ENCODE measurements at regions not wholly inside any gene's neighbourhood (a gene's known extent, or its start where the extent isn't known, plus 50 kb on each side); places are given as distances from the start of the nearest gene placed in this dataset.

GRCh38 chr22:49380095-49380827 is 447.4 kb downstream of the BRD1 start:
- TF ChIP-seq POLR2AphosphoS5 (IDR thresholded peaks at IDR 0.05; ENCODE audit: borderline replicate concordance, low read depth, low read length) (no peak), EZH2 (IDR thresholded peaks at IDR 0.05) (no peak), FOXP2 (optimal IDR thresholded peaks at IDR 0.05; ENCODE audit: control extremely low read depth, extremely low read length, insufficient read depth) (no peak)
- no peak overlapping the region for H3K4me3 ChIP-seq
- DNase-seq (ENCODE audit: low read depth, low spot score), result no peak
- no peak overlapping the region for H3K27ac ChIP-seq
- no peak overlapping the region for H3K9ac ChIP-seq (ENCODE audit: insufficient read length)
- H3K36me3 ChIP-seq (ENCODE audit: insufficient read depth, low read length), result no peaks in the 10 kb centered on the region
- H3K9me3 ChIP-seq (ENCODE audit: low read depth, low read length), result no peaks in the 10 kb centered on the region

GRCh38 chr22:49377306-49377705 is 450.4 kb downstream of the BRD1 start:
- TF ChIP-seq POLR2AphosphoS5 (IDR thresholded peaks at IDR 0.05; ENCODE audit: borderline replicate concordance, low read depth, low read length), result no peak
- no peak for TF ChIP-seq EZH2 (IDR thresholded peaks at IDR 0.05)
- TF ChIP-seq FOXP2 (optimal IDR thresholded peaks at IDR 0.05; ENCODE audit: control extremely low read depth, extremely low read length, insufficient read depth), result no peak
- no peaks in the 10 kb centered on the region for H3K9me3 ChIP-seq (ENCODE audit: low read depth, low read length)
- no peak overlapping the region for H3K27ac ChIP-seq
- H3K4me3 ChIP-seq, result no peak overlapping the region
- no peak for DNase-seq (ENCODE audit: low read depth, low spot score)
- no peak overlapping the region for H3K9ac ChIP-seq (ENCODE audit: insufficient read length)
- H3K36me3 ChIP-seq (ENCODE audit: insufficient read depth, low read length), result no peaks in the 10 kb centered on the region

- H3K9ac ChIP-seq (ENCODE audit: insufficient read length), result no peak overlapping the region
- no peak overlapping the region for H3K4me3 ChIP-seq
- H3K36me3 ChIP-seq (ENCODE audit: insufficient read depth, low read length), result no peaks in the 10 kb centered on the region
- no peak for DNase-seq (ENCODE audit: low read depth, low spot score)
- no peak overlapping the region for H3K27ac ChIP-seq
- no peaks in the 10 kb centered on the region for H3K9me3 ChIP-seq (ENCODE audit: low read depth, low read length)
- TF ChIP-seq EZH2 (IDR thresholded peaks at IDR 0.05) (no peak), FOXP2 (optimal IDR thresholded peaks at IDR 0.05; ENCODE audit: control extremely low read depth, extremely low read length, insufficient read depth) (no peak), POLR2AphosphoS5 (IDR thresholded peaks at IDR 0.05; ENCODE audit: borderline replicate concordance, low read depth, low read length) (no peak)
Measured at GRCh38 chr22:49373801-49374226, 453.9 kb downstream of the BRD1 start.

GRCh38 chr22:49373289-49373666 is 454.4 kb downstream of the BRD1 start:
- Histone ChIP-seq H3K4me3 (no peak overlapping the region), H3K9me3 (ENCODE audit: low read depth, low read length) (no peaks in the 10 kb centered on the region), H3K27ac (no peak overlapping the region), H3K36me3 (ENCODE audit: insufficient read depth, low read length) (no peaks in the 10 kb centered on the region), H3K9ac (ENCODE audit: insufficient read length) (no peak overlapping the region)
- no peak for TF ChIP-seq FOXP2 (optimal IDR thresholded peaks at IDR 0.05; ENCODE audit: control extremely low read depth, extremely low read length, insufficient read depth)
- no peak for TF ChIP-seq POLR2AphosphoS5 (IDR thresholded peaks at IDR 0.05; ENCODE audit: borderline replicate concordance, low read depth, low read length)
- no peak for TF ChIP-seq EZH2 (IDR thresholded peaks at IDR 0.05)
- DNase-seq (ENCODE audit: low read depth, low spot score), result no peak

GRCh38 chr22:49372530-49373288 is 455.0 kb downstream of the BRD1 start:
- Histone ChIP-seq H3K9ac (ENCODE audit: insufficient read length) (no peak overlapping the region), H3K27ac (no peak overlapping the region), H3K4me3 (no peak overlapping the region), H3K36me3 (ENCODE audit: insufficient read depth, low read length) (no peaks in the 10 kb centered on the region), H3K9me3 (ENCODE audit: low read depth, low read length) (no peaks in the 10 kb centered on the region)
- no peak for DNase-seq (ENCODE audit: low read depth, low spot score)
- no peak for TF ChIP-seq FOXP2 (optimal IDR thresholded peaks at IDR 0.05; ENCODE audit: control extremely low read depth, extremely low read length, insufficient read depth)
- TF ChIP-seq EZH2 (IDR thresholded peaks at IDR 0.05), result no peak
- TF ChIP-seq POLR2AphosphoS5 (IDR thresholded peaks at IDR 0.05; ENCODE audit: borderline replicate concordance, low read depth, low read length), result no peak

- TF ChIP-seq POLR2AphosphoS5 (IDR thresholded peaks at IDR 0.05; ENCODE audit: borderline replicate concordance, low read depth, low read length) (no peak), EZH2 (IDR thresholded peaks at IDR 0.05) (no peak), FOXP2 (optimal IDR thresholded peaks at IDR 0.05; ENCODE audit: control extremely low read depth, extremely low read length, insufficient read depth) (no peak)
- DNase-seq (ENCODE audit: low read depth, low spot score), result no peak
- H3K9ac ChIP-seq (ENCODE audit: insufficient read length), result no peak overlapping the region
- no peaks in the 10 kb centered on the region for H3K36me3 ChIP-seq (ENCODE audit: insufficient read depth, low read length)
- no peak overlapping the region for H3K4me3 ChIP-seq
- no peaks in the 10 kb centered on the region for H3K9me3 ChIP-seq (ENCODE audit: low read depth, low read length)
- H3K27ac ChIP-seq, result no peak overlapping the region
Measured at GRCh38 chr22:49372111-49372529, 455.6 kb downstream of the BRD1 start.

GRCh38 chr22:49371325-49372110 is 456.2 kb downstream of the BRD1 start:
- no peak overlapping the region for H3K4me3 ChIP-seq
- TF ChIP-seq EZH2 (IDR thresholded peaks at IDR 0.05) (no peak), FOXP2 (optimal IDR thresholded peaks at IDR 0.05; ENCODE audit: control extremely low read depth, extremely low read length, insufficient read depth) (no peak), POLR2AphosphoS5 (IDR thresholded peaks at IDR 0.05; ENCODE audit: borderline replicate concordance, low read depth, low read length) (no peak)
- no peak overlapping the region for H3K27ac ChIP-seq
- no peak overlapping the region for H3K9ac ChIP-seq (ENCODE audit: insufficient read length)
- H3K9me3 ChIP-seq (ENCODE audit: low read depth, low read length), result no peaks in the 10 kb centered on the region
- no peak for DNase-seq (ENCODE audit: low read depth, low spot score)
- H3K36me3 ChIP-seq (ENCODE audit: insufficient read depth, low read length), result no peaks in the 10 kb centered on the region
